Motor neuron (in vitro differentiated cells): ENCODE measurements at regions not wholly inside any gene's neighbourhood (a gene's known extent, or its start where the extent isn't known, plus 50 kb on each side); places are given as distances from the start of the nearest gene placed in this dataset.

Source experiments
- ATAC-seq, 8 experiments: fragments of 200-7000 bp; cut with Tn5 transposase; replicated peaks in 6 of 8; 2 replicates each; pipeline ENCODE4 v1.8.0; 2021; ENCODE audit warnings: mild to moderate bottlenecking in 8 of 8, moderate library complexity in 8 of 8
- H3K27ac ChIP-seq, 2 donors: fragments of 250-450 bp; sonication (Bioruptor Pico); 2 replicates each; pipeline ENCODE4 v1.9.0; 2021; ENCODE audit warnings: antibody characterized with exemption in 2 of 2, mild to moderate bottlenecking in 2 of 2, moderate library complexity in 1 of 2
- H3K4me1 ChIP-seq, 2 donors: fragments of 250-450 bp; sonication (Bioruptor Pico); replicated peaks in 1 of 2; 2 replicates each; pipeline ENCODE4 v1.6.1; 2021; ENCODE audit warnings: antibody characterized with exemption in 2 of 2, mild to moderate bottlenecking in 2 of 2, moderate library complexity in 1 of 2
- H3K4me3 ChIP-seq, 5 donors: fragments of 250-450 bp; sonication (Bioruptor Pico); 2 replicates each; pipeline ENCODE4 v1.9.0; 2021; ENCODE audit warnings: antibody characterized with exemption in 5 of 5, mild to moderate bottlenecking in 5 of 5, moderate library complexity in 4 of 5
- WGBS, 10 experiments: fragments of 450-650 bp; shearing (Covaris generic); methylation state at CpG; one replicate each; pipeline ENCODE4 v1.0.0; 2022; 5-methylcytosine and 5-hydroxymethylcytosine counted together
- in situ Hi-C, 9 experiments: fragments of 400-800 bp; cut with MboI; loops; one replicate each; pipeline ENCODE4 v1.15.0; 2021; ENCODE audit warnings: low sequenced_read_pairs in 9 of 9, low pct_unique_long_range_greater_than_20kb in 2 of 9; ENCODE audit not compliant: unreplicated experiment in 9 of 9

DNA sequence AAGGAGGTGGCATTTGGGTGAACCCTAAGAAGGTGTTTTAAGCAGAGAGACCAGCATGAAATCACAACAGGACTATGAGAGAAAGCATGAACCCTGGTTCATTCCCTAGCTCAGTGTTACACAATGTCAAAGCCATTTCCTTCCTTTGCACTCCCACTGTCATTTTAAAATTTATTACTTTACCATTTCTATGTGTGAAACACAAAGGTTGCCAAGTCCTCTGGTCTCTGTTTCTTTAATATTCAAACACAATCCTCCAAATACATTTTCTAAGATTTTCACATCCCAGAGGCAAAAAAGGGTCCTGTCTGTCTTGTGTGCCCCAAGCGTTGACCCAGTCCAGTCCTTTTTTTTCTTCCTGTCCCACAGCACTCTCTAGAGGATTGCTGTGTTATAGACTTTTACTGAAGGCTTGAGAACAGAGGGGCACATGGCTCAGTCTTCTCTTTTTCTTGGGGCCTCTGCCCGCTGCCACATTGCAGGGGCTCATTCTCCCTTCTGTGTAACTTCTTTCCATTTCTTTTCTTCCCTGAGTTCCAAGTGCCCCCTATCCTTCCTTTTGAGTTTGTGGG is 78.6 kb upstream of the SLC28A3 start:
- in situ Hi-C loops, result loop anchor here in 4 of 9 experiments (25.0 kb wide), 4 partner anchors 243 to 1193 kb away; partner anchors contain the start of gene NTRK2 (in 2 of the 4)
- peak in 6 of 8 experiments; percentile 29 to 78 (median 38) for ATAC-seq
- 7 to 79% (median 50%) methylated on average over 1 to 2 of the region's 2 CpGs; no CpG with 5 or more reads in 1 of the 10 experiments for WGBS, 10 experiments

GRCh38 chr9:84424931-84425330 is 84.4 kb upstream of the SLC28A3 start:
- 60 to 100% (median 78%) methylated on average over 1 to 2 of the region's 2 CpGs; no CpG with 5 or more reads in 2 of the 10 experiments for WGBS, 10 experiments
- H3K4me3 ChIP-seq, result no peak overlapping the region
- in situ Hi-C loops, result loop anchor here in 4 of 9 experiments (25.0 kb wide), 4 partner anchors 237 to 1187 kb away; partner anchors contain the start of gene NTRK2 (in 2 of the 4)
- ATAC-seq, result no peak
- H3K27ac ChIP-seq, result no peak overlapping the region
- no peaks in the 10 kb centered on the region for H3K4me1 ChIP-seq

More for the DNA sequence above, 78.6 kb upstream of the SLC28A3 start:
- H3K4me3 ChIP-seq, result no peak overlapping the region
- H3K4me1 ChIP-seq, result peaks cover 4 to 10% of the 10 kb centered on the region in 2 donors
- H3K27ac ChIP-seq, result no peak overlapping the region

DNA sequence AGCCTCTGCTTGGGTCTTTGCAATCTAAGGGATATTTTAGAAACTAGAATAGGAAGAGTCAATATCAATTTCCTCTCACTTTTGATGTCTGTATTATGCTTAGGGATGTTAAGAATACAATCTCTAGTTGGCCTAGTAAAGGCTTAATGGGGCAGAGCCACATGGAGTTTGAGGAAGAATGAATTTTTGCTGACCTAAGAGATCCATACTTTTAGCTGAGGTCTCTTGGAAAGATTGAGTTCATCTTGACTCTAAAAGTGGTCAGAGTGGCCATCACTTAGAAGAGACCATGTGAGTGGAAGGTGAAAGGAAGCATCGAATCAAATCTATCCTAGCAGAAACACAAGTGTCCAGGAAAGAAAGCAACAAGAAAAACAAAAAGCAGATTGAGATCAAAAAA is 92.2 kb upstream of the SLC28A3 start:
- no peak for ATAC-seq
- no peak overlapping the region for H3K4me3 ChIP-seq
- in situ Hi-C loops, result no loop called here
- H3K27ac ChIP-seq, result no peak overlapping the region
- H3K4me1 ChIP-seq, result no peaks in the 10 kb centered on the region
- 0 to 100% (median 71%) methylated on average over 1 of the region's 1 CpG; no CpG with 5 or more reads in 3 of the 10 experiments for WGBS, 10 experiments

DNA sequence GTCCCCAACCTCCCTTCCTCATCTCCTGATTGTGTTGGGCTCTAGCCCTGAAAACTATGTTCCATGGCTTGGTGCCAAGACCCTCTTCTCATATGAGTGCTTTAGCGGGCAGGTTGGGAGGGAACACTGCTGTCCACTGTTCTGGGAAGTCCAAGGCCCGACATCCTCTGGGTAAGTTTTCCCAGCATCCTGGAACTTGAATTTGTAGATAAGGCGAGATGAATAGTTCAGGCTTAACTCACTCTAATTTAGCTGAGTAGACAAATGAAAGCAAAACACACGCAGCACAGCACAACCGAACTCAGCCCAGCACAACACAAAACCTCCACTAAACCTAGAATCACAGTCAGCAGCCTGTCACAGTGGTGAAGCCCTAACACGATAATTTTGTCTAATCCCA is 95.3 kb upstream of the SLC28A3 start:
- WGBS, 10 experiments, result 4 to 91% (median 85%) methylated on average over 1 to 5 of the region's 6 CpGs; no CpG with 5 or more reads in 3 of the 10 experiments
- ATAC-seq, result peak in 2 of 8 experiments; percentile 50 to 67
- in situ Hi-C loops, result no loop called here
- Histone ChIP-seq H3K27ac (no peak overlapping the region), H3K4me1 (peaks cover 10 to 16% of the 10 kb centered on the region in 2 donors), H3K4me3 (no peak overlapping the region)

- Histone ChIP-seq H3K4me3 (no peak overlapping the region), H3K4me1 (peaks cover 10 to 16% of the 10 kb centered on the region in 2 donors), H3K27ac (no peak overlapping the region)
- in situ Hi-C loops, result no loop called here
- 0 to 100% (median 75%) methylated on average over 1 to 5 of the region's 5 CpGs; no CpG with 5 or more reads in 1 of the 10 experiments for WGBS, 10 experiments
- peak in 1 of 8 experiments; percentile 15 for ATAC-seq
These were observed 96.0 kb upstream of the SLC28A3 start for GRCh38 chr9:84436386-84437109.

GRCh38 chr9:84438391-84438790 is 97.8 kb upstream of the SLC28A3 start:
- in situ Hi-C loops, result no loop called here
- H3K4me3 ChIP-seq, result no peak overlapping the region
- WGBS, 10 experiments, result 17 to 100% (median 92%) methylated on average over 1 of the region's 1 CpG; no CpG with 5 or more reads in 5 of the 10 experiments
- no peak for ATAC-seq
- peak overlapping the region in 1 of 2 donors; percentile 70 for H3K27ac ChIP-seq
- H3K4me1 ChIP-seq, result peaks cover 10 to 16% of the 10 kb centered on the region in 2 donors

- peak in 5 of 8 experiments; percentile 69 to 94 (median 80) for ATAC-seq
- Histone ChIP-seq H3K4me1 (peaks cover 10 to 16% of the 10 kb centered on the region in 2 donors), H3K27ac (peak overlapping the region; percentile 22 to 70), H3K4me3 (no peak overlapping the region)
- WGBS, 10 experiments, result 0 to 83% (median 68%) methylated on average over 1 to 3 of the region's 3 CpGs; no CpG with 5 or more reads in 2 of the 10 experiments
- in situ Hi-C loops, result no loop called here
These were observed 98.7 kb upstream of the SLC28A3 start for GRCh38 chr9:84439250-84439649.

- no peak for ATAC-seq
- Histone ChIP-seq H3K4me1 (peaks cover 10 to 16% of the 10 kb centered on the region in 2 donors), H3K4me3 (no peak overlapping the region), H3K27ac (no peak overlapping the region)
- in situ Hi-C loops, result no loop called here
- 39 to 100% (median 81%) methylated on average over 1 to 6 of the region's 6 CpGs for WGBS, 10 experiments
These were observed 102.2 kb upstream of the SLC28A3 start for GRCh38 chr9:84442712-84443111.

GRCh38 chr9:84445737-84446136 is 105.2 kb upstream of the SLC28A3 start:
- ATAC-seq, result peak in 2 of 8 experiments; percentile 81 to 87
- Histone ChIP-seq H3K4me1 (no peaks in the 10 kb centered on the region), H3K27ac (no peak overlapping the region), H3K4me3 (no peak overlapping the region)
- in situ Hi-C loops, result no loop called here
- WGBS, 10 experiments, result 53 to 100% (median 89%) methylated on average over 2 to 5 of the region's 5 CpGs; no CpG with 5 or more reads in 2 of the 10 experiments

DNA sequence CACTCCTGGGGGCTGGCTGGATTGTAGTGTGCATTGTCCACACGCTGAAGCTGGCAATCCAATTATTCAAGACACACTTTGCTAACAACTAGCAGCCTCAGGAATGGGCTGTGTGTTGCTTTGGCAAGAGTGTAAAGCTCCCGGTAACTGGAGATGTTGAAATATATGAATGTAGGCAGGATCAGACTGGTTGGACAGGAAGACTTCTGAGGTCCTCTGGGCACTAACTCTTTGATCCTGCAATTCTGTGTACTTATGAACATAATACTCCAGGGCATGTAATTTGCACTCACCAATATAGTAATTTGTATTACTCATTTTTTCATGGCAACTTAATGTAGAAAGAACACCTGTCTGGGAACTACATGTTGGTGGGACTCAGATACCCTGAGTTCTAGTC is 106.7 kb upstream of the SLC28A3 start:
- in situ Hi-C loops, result no loop called here
- no peaks in the 10 kb centered on the region for H3K4me1 ChIP-seq
- ATAC-seq, result peak in 2 of 8 experiments; percentile 26 to 64
- H3K4me3 ChIP-seq, result no peak overlapping the region
- WGBS, 10 experiments, result 29 to 65% (median 42%) methylated on average over 2 of the region's 2 CpGs; no CpG with 5 or more reads in 7 of the 10 experiments
- no peak overlapping the region for H3K27ac ChIP-seq

GRCh38 chr9:84450029-84450428 is 109.5 kb upstream of the SLC28A3 start:
- no peak overlapping the region for H3K27ac ChIP-seq
- WGBS, 10 experiments, result 8 to 93% (median 82%) methylated on average over 2 to 3 of the region's 5 CpGs; no CpG with 5 or more reads in 4 of the 10 experiments
- in situ Hi-C loops, result no loop called here
- no peaks in the 10 kb centered on the region for H3K4me1 ChIP-seq
- ATAC-seq, result peak in 3 of 8 experiments; percentile 42 to 95 (median 92)
- no peak overlapping the region for H3K4me3 ChIP-seq

DNA sequence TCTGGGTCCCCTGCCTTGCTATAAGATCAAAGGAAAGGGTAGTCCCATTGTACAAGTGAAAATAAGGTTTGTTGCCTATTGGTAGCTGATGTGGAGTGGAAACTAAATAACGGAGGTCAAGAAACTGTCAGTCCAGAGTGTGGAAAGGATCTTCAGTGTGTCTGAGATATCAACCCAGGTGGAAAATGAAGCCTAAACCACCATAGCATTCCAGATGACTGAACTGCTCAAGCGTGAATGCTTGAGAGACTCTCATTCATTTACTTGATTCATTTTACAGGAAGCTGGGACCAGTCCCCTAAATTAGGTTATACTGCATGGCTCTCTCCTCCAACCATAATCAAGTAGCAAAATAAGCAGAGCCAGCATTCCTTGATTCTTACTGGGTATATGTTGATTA is 116.0 kb upstream of the SLC28A3 start:
- in situ Hi-C loops, result no loop called here
- WGBS, 10 experiments, result 20 to 100% (median 80%) methylated on average over 1 to 2 of the region's 2 CpGs; no CpG with 5 or more reads in 2 of the 10 experiments
- H3K4me3 ChIP-seq, result no peak overlapping the region
- H3K27ac ChIP-seq, result no peak overlapping the region
- peaks cover 0 to 2% of the 10 kb centered on the region in 2 donors for H3K4me1 ChIP-seq
- no peak for ATAC-seq

GRCh38 chr9:84460695-84461094 is 120.1 kb upstream of the SLC28A3 start:
- Histone ChIP-seq H3K4me3 (no peak overlapping the region), H3K4me1 (peaks cover 0 to 2% of the 10 kb centered on the region in 2 donors), H3K27ac (no peak overlapping the region)
- peak in 5 of 8 experiments; percentile 46 to 91 (median 79) for ATAC-seq
- in situ Hi-C loops, result no loop called here
